ENCODE measurements at regions not wholly inside any gene's neighbourhood (a gene's known extent, or its start where the extent isn't known, plus 50 kb on each side); places are given as distances from the start of the nearest gene placed in this dataset.

DNA sequence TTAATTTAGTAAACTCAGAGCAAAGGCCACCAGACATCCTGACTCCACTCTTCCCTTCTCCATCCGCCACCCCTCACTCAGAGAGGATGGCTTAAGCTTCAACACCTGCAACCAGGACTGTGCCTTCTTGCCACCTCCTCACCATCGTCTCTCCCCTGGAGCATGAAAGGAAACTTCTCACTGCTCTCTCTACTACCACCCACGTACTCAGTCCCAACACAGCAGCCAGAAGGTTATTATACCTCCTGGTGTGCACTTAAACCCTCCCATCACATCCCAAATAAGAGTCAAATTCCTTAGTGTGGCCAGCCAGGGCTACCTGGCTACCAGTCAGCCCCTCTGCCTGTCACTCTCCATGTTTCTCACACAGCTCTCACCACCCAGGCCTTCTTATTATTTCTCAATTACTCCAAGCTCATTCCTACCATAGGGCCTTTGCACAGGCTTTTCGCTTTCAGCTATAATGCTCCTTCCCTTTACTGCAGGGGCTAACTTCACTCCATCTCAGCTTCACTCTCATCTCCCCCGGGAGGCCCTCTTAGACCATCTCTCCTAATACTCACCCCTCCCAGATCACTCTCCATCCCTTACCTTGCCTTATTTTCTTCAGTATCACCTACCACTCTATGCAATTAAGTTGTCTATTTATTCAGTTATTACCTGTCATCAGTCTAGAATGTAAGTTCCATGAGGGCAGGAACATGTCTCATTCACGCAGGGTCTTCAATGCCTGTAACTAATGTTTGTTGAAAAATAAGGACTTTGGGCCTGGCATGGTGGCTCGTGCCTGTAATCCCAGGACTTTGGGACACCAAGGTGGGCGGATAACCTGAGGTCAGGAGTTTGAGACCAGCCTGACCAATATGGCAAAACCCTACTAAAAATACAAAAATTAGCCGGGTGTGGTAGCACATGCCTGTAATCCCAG, 137.5 kb downstream of the TOMM20 start:
- DNase-seq (ENCODE audit: low read depth), result no peak
- TF ChIP-seq, protein P1, sequence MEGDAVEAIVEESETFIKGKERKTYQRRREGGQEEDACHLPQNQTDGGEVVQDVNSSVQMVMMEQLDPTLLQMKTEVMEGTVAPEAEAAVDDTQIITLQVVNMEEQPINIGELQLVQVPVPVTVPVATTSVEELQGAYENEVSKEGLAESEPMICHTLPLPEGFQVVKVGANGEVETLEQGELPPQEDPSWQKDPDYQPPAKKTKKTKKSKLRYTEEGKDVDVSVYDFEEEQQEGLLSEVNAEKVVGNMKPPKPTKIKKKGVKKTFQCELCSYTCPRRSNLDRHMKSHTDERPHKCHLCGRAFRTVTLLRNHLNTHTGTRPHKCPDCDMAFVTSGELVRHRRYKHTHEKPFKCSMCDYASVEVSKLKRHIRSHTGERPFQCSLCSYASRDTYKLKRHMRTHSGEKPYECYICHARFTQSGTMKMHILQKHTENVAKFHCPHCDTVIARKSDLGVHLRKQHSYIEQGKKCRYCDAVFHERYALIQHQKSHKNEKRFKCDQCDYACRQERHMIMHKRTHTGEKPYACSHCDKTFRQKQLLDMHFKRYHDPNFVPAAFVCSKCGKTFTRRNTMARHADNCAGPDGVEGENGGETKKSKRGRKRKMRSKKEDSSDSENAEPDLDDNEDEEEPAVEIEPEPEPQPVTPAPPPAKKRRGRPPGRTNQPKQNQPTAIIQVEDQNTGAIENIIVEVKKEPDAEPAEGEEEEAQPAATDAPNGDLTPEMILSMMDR (conservative IDR thresholded peaks at IDR 0.05; ENCODE audit: control insufficient read depth, insufficient read depth, low read depth, low read length), result no peak
- H3K4me3 ChIP-seq (ENCODE audit: control insufficient read depth, low read depth, low read length), result no peak overlapping the region

DNA sequence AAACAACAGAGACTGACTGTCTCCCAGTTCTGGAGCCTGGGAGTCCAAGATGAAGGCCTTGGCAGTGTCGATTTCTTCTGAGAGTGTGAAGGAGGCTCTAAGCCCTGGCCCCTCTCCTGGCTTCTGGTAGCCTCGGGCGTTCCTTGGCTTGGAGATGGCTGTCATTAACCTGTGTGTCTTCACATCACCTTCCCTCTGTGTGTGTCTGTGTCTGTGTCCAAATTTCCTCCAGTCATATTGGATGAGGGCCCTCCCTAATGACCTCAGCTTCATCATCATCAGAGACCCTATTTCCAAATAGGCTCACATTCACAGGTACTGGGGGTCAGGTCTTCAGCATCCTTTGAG, 138.3 kb downstream of the TOMM20 start:
- DNase-seq (ENCODE audit: low read depth), result no peak
- H3K4me3 ChIP-seq (ENCODE audit: control insufficient read depth, low read depth, low read length), result no peak overlapping the region
- TF ChIP-seq, protein P1 (conservative IDR thresholded peaks at IDR 0.05; ENCODE audit: control insufficient read depth, insufficient read depth, low read depth, low read length), result no peak

DNA sequence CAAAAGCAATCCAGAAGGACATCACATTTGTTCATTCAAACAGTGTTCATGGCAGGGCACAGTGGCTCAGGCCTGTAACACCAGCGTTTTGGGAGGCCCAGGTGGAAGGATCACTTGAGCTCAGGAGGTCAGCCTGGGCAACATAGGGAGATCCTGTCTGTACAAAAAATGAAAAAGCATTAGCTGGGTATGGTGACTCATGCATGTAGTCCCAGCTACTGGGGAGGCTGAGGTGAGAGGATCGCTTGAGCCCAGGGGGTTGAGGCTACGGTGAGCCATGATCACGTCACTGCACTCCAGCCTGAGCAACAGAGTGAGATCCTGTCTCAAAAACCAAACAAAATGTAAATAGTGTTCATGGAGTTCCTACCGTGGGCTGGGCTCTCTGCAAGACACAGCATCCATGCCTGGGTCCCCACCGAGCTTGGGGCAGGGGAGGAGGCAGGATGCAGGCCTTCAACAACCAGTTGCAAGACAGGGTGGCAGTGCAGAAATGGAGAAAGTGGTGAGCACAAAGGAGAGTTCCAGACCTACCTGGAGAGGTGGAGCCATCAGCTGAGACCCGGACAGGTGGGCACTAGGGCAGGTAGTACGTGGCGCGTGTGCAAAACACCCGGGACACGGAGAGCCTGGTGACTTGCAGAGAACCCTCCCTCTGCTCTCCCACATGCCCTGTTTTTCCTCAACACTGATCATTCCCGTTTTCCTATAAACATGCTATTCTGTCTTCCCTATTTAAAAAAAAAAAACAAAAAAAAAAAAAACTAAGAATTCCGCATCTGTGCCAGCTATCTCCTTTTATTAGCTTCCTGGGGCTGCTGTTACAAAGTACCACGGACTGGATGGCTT, 138.9 kb downstream of the TOMM20 start:
- peak; percentile 33 for DNase-seq (ENCODE audit: low read depth)
- no peak overlapping the region for H3K4me3 ChIP-seq (ENCODE audit: control insufficient read depth, low read depth, low read length)

DNA sequence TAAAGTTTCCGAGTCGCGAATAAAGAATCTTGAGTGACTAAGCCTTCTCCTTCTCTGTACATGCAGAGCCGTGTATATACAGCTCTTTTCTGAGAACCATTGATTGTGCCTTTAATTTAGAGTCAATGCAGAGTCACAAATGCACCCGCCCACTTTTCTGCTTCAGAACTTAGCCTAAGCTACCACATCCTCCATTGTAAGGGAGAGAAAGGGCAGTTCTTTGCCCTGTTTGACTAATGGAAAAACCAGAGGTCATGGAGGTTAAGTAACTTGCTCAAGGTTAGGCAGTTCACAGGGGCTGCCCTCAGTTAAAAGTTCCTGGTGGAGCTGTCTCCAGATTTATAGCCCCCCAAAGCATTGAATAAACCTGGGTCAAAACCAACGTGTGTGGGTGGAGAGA, 139.6 kb downstream of the TOMM20 start:
- TF ChIP-seq, protein P1 (conservative IDR thresholded peaks at IDR 0.05; ENCODE audit: control insufficient read depth, insufficient read depth, low read depth, low read length), result no peak
- no peak overlapping the region for H3K4me3 ChIP-seq (ENCODE audit: control insufficient read depth, low read depth, low read length)
- no peak for DNase-seq (ENCODE audit: low read depth)

More for the DNA sequence above, 138.9 kb downstream of the TOMM20 start:
- TF ChIP-seq, protein P1 (conservative IDR thresholded peaks at IDR 0.05; ENCODE audit: control insufficient read depth, insufficient read depth, low read depth, low read length), result no peak

- DNase-seq (ENCODE audit: low read depth), result no peak
- TF ChIP-seq, protein P1 (conservative IDR thresholded peaks at IDR 0.05; ENCODE audit: control insufficient read depth, insufficient read depth, low read depth, low read length), result no peak
- no peak overlapping the region for H3K4me3 ChIP-seq (ENCODE audit: control insufficient read depth, low read depth, low read length)
Observed at GRCh38 chr1:234988536-234988935, 140.1 kb downstream of the TOMM20 start.

- no peak overlapping the region for H3K4me3 ChIP-seq (ENCODE audit: control insufficient read depth, low read depth, low read length)
- DNase-seq (ENCODE audit: low read depth), result no peak
- TF ChIP-seq, protein P1 (conservative IDR thresholded peaks at IDR 0.05; ENCODE audit: control insufficient read depth, insufficient read depth, low read depth, low read length), result no peak
Observed at GRCh38 chr1:234988155-234988517, 140.5 kb downstream of the TOMM20 start.

Measured in fibroblast of mammary gland (primary cell).